Adrenal gland (tissue), 5 donors: ENCODE measurements at regions not wholly inside any gene's neighbourhood (a gene's known extent, or its start where the extent isn't known, plus 50 kb on each side); places are given as distances from the start of the nearest gene placed in this dataset.

Experiments
- POLR2A ChIP-seq, 2 donors: fragments of 450-650 bp; IDR thresholded peaks; one replicate each; pipeline ENCODE4 v1.6.1; 2017; ENCODE audit warnings: antibody characterized with exemption in 2 of 2, mild to moderate bottlenecking in 2 of 2, moderate library complexity in 1 of 2
- TF ChIP-seq, protein P1 (sequence below), 6 experiments: fragments of 450-650 bp in 4 of 6; fragments of 200-600 bp in 2 of 6; sonication (generic) in 1 of 6; IDR thresholded peaks; 1 replicate in 5 of 6; 2 replicates in 1 of 6; pipeline versions ENCODE4 v1.5.1 to v1.8.0; 2016 to 2021; ENCODE audit warnings: antibody characterized with exemption in 6 of 6, mild to moderate bottlenecking in 2 of 6, moderate library complexity in 1 of 6
- donor health status: DM: no; HTN: no; CAD: no.

- TF ChIP-seq POLR2A (IDR thresholded peaks at IDR 0.05) = no peak
- TF ChIP-seq, protein P1, sequence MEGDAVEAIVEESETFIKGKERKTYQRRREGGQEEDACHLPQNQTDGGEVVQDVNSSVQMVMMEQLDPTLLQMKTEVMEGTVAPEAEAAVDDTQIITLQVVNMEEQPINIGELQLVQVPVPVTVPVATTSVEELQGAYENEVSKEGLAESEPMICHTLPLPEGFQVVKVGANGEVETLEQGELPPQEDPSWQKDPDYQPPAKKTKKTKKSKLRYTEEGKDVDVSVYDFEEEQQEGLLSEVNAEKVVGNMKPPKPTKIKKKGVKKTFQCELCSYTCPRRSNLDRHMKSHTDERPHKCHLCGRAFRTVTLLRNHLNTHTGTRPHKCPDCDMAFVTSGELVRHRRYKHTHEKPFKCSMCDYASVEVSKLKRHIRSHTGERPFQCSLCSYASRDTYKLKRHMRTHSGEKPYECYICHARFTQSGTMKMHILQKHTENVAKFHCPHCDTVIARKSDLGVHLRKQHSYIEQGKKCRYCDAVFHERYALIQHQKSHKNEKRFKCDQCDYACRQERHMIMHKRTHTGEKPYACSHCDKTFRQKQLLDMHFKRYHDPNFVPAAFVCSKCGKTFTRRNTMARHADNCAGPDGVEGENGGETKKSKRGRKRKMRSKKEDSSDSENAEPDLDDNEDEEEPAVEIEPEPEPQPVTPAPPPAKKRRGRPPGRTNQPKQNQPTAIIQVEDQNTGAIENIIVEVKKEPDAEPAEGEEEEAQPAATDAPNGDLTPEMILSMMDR (IDR thresholded peaks at IDR 0.05) = peak in 2 of 6 experiments; percentile 12 to 15
These were observed 204.5 kb downstream of the ZFP36L2 start for GRCh38 chr2:43021791-43022509.
